ENCODE measurements at regions not wholly inside any gene's neighbourhood (a gene's known extent, or its start where the extent isn't known, plus 50 kb on each side); places are given as distances from the start of the nearest gene placed in this dataset.

DNA sequence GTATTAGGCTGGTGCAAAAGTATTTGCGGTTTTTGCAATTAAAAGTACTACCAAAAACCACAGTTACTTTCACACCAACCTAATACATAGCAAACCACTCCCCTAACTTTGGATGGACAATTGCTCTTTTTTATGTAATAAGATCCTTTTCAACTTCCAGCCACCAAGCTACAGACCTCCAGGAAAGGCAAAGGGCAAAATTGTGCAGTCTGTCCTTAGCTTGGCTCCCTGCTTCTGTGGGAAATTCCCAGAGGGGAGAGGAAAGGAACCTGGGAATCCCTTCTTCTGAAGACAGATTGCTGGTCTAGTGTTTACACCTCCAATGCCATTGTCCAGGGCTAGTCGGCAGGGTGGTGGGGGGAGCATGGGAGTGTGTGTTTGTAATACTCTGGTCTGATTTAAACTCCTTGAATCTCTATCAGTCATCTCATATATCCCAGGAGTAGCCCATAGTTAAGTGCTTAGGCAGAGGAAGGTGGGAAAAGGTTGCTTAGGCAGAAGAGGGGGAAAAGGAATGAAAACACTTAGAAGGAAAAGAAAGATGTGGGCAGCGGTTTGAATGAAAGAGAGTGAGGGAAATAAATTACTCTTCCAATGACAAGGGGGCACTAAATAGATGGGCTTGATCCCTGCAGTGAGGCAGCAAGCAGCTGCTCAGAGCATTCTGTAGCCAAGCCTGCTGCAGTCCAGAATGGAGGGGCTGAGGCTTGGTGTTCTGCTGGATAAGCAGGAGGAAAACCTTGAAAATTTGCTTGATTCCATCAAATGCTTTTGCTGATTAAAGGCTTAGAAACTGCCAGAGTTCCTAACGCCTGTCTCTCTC, 86.9 kb upstream of the MAP1B start:
- no peak overlapping the region for H3K4me3 ChIP-seq
- H3K27ac ChIP-seq, result no peak overlapping the region

DNA sequence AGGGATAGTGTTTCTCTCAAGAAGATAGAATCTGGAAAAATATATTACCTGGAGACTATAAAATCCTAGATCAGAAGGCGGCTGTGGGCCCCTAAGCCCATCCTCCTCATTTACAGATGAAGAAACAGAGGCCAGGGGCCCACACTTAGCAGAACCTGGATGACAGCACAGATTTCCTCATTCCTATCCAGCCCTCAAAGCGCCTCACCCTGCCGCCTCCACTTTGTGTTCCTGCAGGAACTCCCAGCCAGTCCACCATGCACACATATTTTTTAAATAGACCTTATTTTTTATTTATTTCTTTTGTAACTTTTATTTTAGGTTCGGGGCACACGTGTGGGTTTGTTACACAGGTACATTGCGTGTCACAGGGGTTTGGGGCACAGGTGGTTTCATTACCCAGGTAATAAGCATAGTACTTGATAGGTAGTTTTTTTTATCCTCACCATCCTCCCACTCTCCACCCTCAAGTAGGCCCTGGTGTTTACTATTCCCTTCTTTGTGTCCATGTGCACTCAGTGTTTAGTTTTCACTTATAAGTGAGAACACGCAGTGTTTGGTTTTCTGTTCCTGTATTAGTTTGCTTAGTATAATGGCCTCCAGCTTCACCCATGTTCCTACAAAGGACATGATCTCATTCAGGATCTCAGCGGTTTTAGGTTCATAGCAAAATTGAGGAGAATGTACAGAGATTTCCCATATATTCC, 85.5 kb upstream of the MAP1B start:
- Histone ChIP-seq H3K27ac (no peak overlapping the region), H3K4me3 (no peak overlapping the region)

DNA sequence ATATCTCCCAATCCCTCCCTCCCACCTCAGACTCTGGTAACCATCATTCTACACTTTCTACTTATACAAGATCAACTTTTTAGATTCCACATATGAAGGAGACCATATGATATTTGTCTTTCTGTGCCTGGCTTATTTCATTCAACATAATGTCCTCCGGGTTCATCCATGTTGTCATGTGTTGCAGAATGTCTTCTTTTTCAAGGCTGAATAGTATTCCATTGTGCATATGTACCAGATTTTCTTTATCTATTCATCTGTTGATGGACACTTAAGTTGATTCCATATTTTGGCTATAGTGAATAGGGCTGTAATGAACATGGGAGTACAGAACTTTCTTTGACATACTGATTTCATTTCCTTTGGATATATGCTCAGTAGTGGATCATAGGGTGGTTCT, 78.9 kb upstream of the MAP1B start:
- H3K27ac ChIP-seq, result no peak overlapping the region
- no peak overlapping the region for H3K4me3 ChIP-seq

- Histone ChIP-seq H3K4me3 (no peak overlapping the region), H3K27ac (no peak overlapping the region)
Measured at GRCh38 chr5:72030237-72030636, 77.0 kb upstream of the MAP1B start.

- H3K27ac ChIP-seq, result no peak overlapping the region
- H3K4me3 ChIP-seq, result no peak overlapping the region
Measured at GRCh38 chr5:72032788-72033187, 74.5 kb upstream of the MAP1B start.

- Histone ChIP-seq H3K27ac (no peak overlapping the region), H3K4me3 (no peak overlapping the region)
Measured at GRCh38 chr5:72034770-72035169, 72.5 kb upstream of the MAP1B start.

- Histone ChIP-seq H3K27ac (no peak overlapping the region), H3K4me3 (no peak overlapping the region)
Measured at GRCh38 chr5:72035831-72036230, 71.4 kb upstream of the MAP1B start.

- Histone ChIP-seq H3K27ac (peak overlapping the region in 1 of 21 experiments; percentile 52), H3K4me3 (no peak overlapping the region)
Measured at GRCh38 chr5:72036951-72037350, 70.3 kb upstream of the MAP1B start.

- no peak overlapping the region for H3K27ac ChIP-seq
- H3K4me3 ChIP-seq, result no peak overlapping the region
Measured at GRCh38 chr5:72040513-72040912, 66.8 kb upstream of the MAP1B start.

- Histone ChIP-seq H3K27ac (no peak overlapping the region), H3K4me3 (no peak overlapping the region)
Measured at GRCh38 chr5:72041654-72042053, 65.6 kb upstream of the MAP1B start.

GRCh38 chr5:72042097-72042496, 65.2 kb upstream of the MAP1B start:
- H3K27ac ChIP-seq, result no peak overlapping the region

GRCh38 chr5:72045692-72046091, 61.6 kb upstream of the MAP1B start:
- H3K27ac ChIP-seq, result no peak overlapping the region
- H3K4me3 ChIP-seq, result no peak overlapping the region

More at GRCh38 chr5:72042097-72042496, 65.2 kb upstream of the MAP1B start:
- H3K4me3 ChIP-seq, result no peak overlapping the region

- Histone ChIP-seq H3K4me3 (no peak overlapping the region), H3K27ac (no peak overlapping the region)
Measured at GRCh38 chr5:72046106-72046505, 61.2 kb upstream of the MAP1B start.

- Histone ChIP-seq H3K27ac (no peak overlapping the region), H3K4me3 (no peak overlapping the region)
Measured at GRCh38 chr5:72055636-72056035, 51.6 kb upstream of the MAP1B start.

Data from skin epidermis (tissue), 12 donors.